ENCODE measurements at regions not wholly inside any gene's neighbourhood (a gene's known extent, or its start where the extent isn't known, plus 50 kb on each side); places are given as distances from the start of the nearest gene placed in this dataset.

DNA sequence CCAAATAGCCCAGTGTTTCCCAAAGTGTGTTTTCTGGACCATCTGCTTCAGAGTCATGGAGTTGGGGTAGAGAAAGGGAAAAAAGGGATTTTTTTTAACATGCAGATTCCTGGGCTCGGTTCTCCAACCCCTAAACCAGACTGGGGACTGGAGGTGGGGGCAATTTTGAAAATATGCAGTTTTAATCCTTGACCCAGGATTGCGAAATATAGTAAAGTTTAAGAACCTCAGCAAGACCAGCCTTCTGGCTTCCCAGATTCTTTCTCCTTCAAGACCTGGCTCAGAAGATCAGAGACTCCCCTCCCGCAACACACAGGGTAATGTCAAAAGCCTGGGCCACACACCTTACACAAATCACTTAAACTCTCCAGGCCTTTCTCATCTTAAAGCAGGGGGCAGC is 150.1 kb downstream of the PAH start:
- no peak for TF ChIP-seq POLR2A (IDR thresholded peaks at IDR 0.05)
- no peak for TF ChIP-seq POLR2AphosphoS5 (IDR thresholded peaks at IDR 0.05)
